Pancreas (tissue), 10 donors: ENCODE measurements at regions not wholly inside any gene's neighbourhood (a gene's known extent, or its start where the extent isn't known, plus 50 kb on each side); places are given as distances from the start of the nearest gene placed in this dataset.

Experiments
- ATAC-seq, 4 donors: fragments of 200-7000 bp; cut with Tn5 transposase; one replicate each; pipeline versions ENCODE4 v1.8.0 to v1.9.1; 2020; ENCODE audit warnings: mild to moderate bottlenecking in 4 of 4, moderate library complexity in 4 of 4
- DNase-seq, 6 donors: peaks; one replicate each; pipeline ENCODE4 v3.0.0-alpha.2; 2020
- FAIRE-seq: peaks from 2 replicates; lab custom pipeline; 2012; peaks lifted over from hg19 to GRCh38; lab: Jason Lieb, UNC
- H3K27ac ChIP-seq, 4 donors: fragments of 200-600 bp; sonication (generic); 1 replicate in 3 of 4; 2 replicates in 1 of 4; pipeline versions ENCODE4 v1.5.0 to v1.8.0; 2020
- H3K27me3 ChIP-seq, 4 donors: fragments of 200-600 bp; one replicate each; pipeline ENCODE4 v1.8.0; 2021
- H3K36me3 ChIP-seq, 3 donors: fragments of 200-600 bp; sonication (generic) in 1 of 3; one replicate each; pipeline versions ENCODE4 v1.5.0 to v1.8.0; 2020 to 2021
- H3K4me1 ChIP-seq, 3 donors: fragments of 200-600 bp; one replicate each; pipeline ENCODE4 v1.8.0; 2021
- H3K4me3 ChIP-seq, 4 donors: fragments of 200-600 bp; sonication (generic) in 2 of 4; one replicate each; pipeline versions ENCODE4 v1.5.0 to v1.8.0; 2020 to 2021
- H3K9me3 ChIP-seq, 4 donors: fragments of 200-600 bp; one replicate each; pipeline ENCODE4 v1.8.0; 2021
- WGBS, 2 donors: extraction: QIAGEN DNeasy Blood & Tissue Kit; methylation state at CpG; one replicate each; pipeline ENCODE4 v1.1.7; 2013; 5-methylcytosine and 5-hydroxymethylcytosine counted together
- intact Hi-C, 3 donors: fragments of 100-400 bp; cut with DNase I; formaldehyde crosslinking; loops; one replicate each; pipeline versions ENCODE4 v1.11.1 to v1.14.2; 2022
- TF ChIP-seq, protein P1 (sequence below), 4 donors: fragments of 200-600 bp; sonication (generic) in 3 of 4; IDR thresholded peaks; one replicate each; pipeline versions ENCODE4 v1.5.0 to v1.8.0; 2021; ENCODE audit warnings: antibody characterized with exemption in 4 of 4
- donor health status: healthy with polysubstance abuse.
- donor health status: DM: no; HTN: no; CAD: no; lungs with moderate emphysema.
- donor health status: DM: no; HTN: no; CAD: no.
- donor health status: control.
- donor health status: control.
- donor health status: Bipolar disorder and iron deficiency.
- donor health status: DM: yes; HTN: yes; CAD: no.
- donor health status: DM: no; HTN: no; CAD: no.
- donor health status: DM: no; HTN: no; CAD: no.
- donor health status: DM: yes; HTN: yes; CAD: no.

DNA sequence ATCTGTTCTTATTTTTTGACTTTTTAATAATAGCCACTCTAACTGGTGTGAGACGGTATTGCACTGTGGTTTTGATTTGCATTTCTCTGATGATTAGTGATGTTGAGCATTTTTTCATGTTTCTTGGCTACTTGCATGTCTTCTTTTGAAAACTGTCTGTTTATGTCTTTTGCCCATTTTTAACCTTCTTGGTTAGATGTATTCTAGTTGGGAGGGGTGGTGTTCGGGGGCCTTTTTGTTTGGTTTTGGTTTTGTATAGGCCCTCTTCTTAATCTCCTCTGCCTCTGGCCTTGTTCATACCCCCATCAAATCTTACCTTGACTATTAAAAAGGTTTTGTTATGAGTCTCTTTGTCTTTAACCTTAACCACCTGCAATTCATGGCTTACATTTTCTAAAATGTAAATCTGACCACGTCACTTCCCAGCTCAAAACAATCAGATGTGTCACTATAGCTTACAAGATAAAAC, 107.8 kb upstream of the NR4A3 start:
- ATAC-seq (no peak), DNase-seq (no peak), FAIRE-seq (no peak)
- Histone ChIP-seq H3K9me3 (no peaks in the 10 kb centered on the region), H3K36me3 (no peaks in the 10 kb centered on the region), H3K27ac (no peak overlapping the region), H3K4me3 (no peak overlapping the region), H3K27me3 (no peaks in the 10 kb centered on the region), H3K4me1 (no peaks in the 10 kb centered on the region)
- intact Hi-C loops: no loop called here
- WGBS, 2 donors: 92 to 95% methylated on average over 3 of the region's 3 CpGs
- TF ChIP-seq, protein P1, sequence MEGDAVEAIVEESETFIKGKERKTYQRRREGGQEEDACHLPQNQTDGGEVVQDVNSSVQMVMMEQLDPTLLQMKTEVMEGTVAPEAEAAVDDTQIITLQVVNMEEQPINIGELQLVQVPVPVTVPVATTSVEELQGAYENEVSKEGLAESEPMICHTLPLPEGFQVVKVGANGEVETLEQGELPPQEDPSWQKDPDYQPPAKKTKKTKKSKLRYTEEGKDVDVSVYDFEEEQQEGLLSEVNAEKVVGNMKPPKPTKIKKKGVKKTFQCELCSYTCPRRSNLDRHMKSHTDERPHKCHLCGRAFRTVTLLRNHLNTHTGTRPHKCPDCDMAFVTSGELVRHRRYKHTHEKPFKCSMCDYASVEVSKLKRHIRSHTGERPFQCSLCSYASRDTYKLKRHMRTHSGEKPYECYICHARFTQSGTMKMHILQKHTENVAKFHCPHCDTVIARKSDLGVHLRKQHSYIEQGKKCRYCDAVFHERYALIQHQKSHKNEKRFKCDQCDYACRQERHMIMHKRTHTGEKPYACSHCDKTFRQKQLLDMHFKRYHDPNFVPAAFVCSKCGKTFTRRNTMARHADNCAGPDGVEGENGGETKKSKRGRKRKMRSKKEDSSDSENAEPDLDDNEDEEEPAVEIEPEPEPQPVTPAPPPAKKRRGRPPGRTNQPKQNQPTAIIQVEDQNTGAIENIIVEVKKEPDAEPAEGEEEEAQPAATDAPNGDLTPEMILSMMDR (IDR thresholded peaks at IDR 0.05): no peak

DNA sequence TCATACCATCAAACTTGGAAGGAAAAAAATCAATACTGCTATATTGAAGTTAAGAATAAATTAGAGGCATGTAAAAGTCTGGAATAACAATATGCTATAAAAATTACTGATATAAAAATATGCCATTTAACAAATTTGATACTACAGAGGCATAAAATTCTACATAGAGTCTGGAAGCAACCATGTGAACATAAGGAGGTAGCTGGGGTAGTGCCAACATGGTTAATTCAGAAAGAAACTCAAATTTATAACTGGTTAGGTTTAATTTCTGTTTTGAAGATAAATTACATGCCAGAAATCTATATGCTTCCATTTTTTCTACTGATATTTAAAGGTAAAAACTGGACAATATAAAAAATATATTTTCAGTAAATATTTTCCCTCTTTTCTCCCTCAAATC, 103.1 kb upstream of the NR4A3 start:
- H3K9me3 ChIP-seq: no peaks in the 10 kb centered on the region
- no peak overlapping the region for H3K27ac ChIP-seq
- DNase-seq (no peak), ATAC-seq (no peak), FAIRE-seq (no peak)
- intact Hi-C loops: no loop called here
- TF ChIP-seq, protein P1 (IDR thresholded peaks at IDR 0.05): no peak
- no peaks in the 10 kb centered on the region for H3K36me3 ChIP-seq
- no peaks in the 10 kb centered on the region for H3K27me3 ChIP-seq
- H3K4me1 ChIP-seq: no peaks in the 10 kb centered on the region
- H3K4me3 ChIP-seq: no peak overlapping the region

DNA sequence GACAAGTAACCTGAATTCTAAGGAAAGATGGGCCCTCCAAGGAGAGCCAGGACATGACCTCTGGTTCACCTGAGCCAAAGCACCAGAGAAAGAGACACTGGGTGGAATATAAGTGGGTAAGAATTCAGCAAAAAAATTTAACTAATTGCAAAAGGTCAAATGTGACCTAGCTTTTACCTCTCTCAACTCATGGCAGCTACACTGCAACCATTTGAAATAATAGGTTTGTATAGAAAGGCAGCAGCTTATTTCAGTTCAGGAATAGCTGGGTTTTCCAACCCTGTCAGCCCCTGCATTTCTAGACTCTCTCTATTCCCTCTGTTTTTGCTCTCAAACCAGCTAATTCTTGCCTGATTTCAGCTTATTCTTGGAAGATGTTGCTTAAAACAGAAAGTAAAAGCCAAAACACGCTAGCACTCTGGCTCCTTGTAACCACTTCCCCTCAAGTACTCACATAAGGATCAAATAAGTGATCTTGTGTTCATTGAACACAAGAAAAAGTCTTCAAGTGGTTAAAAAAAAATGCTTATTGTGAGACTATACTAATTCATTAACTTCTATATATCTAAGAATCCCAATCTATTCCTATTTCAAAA, 101.1 kb upstream of the NR4A3 start:
- no peaks in the 10 kb centered on the region for H3K9me3 ChIP-seq
- no peaks in the 10 kb centered on the region for H3K27me3 ChIP-seq
- peak in 1 of 4 donors; percentile 26 for ATAC-seq
- DNase-seq: no peak
- no peak for FAIRE-seq
- H3K36me3 ChIP-seq: no peaks in the 10 kb centered on the region
- H3K4me3 ChIP-seq: no peak overlapping the region
- WGBS, 2 donors: 81 to 90% methylated on average over 1 of the region's 1 CpG
- TF ChIP-seq, protein P1 (IDR thresholded peaks at IDR 0.05): no peak
- no peaks in the 10 kb centered on the region for H3K4me1 ChIP-seq
- no peak overlapping the region for H3K27ac ChIP-seq
- intact Hi-C loops: no loop called here

- H3K36me3 ChIP-seq: no peaks in the 10 kb centered on the region
- no peak overlapping the region for H3K27ac ChIP-seq
- TF ChIP-seq, protein P1 (IDR thresholded peaks at IDR 0.05): no peak
- DNase-seq (no peak), ATAC-seq (no peak), FAIRE-seq (no peak)
- H3K4me3 ChIP-seq: no peak overlapping the region
- 64 to 67% methylated on average over 2 of the region's 2 CpGs for WGBS, 2 donors
- no peaks in the 10 kb centered on the region for H3K9me3 ChIP-seq
- H3K4me1 ChIP-seq: no peaks in the 10 kb centered on the region
- H3K27me3 ChIP-seq: no peaks in the 10 kb centered on the region
- intact Hi-C loops: no loop called here
Measured at GRCh38 chr9:99721898-99722297, 99.8 kb upstream of the NR4A3 start.

DNA sequence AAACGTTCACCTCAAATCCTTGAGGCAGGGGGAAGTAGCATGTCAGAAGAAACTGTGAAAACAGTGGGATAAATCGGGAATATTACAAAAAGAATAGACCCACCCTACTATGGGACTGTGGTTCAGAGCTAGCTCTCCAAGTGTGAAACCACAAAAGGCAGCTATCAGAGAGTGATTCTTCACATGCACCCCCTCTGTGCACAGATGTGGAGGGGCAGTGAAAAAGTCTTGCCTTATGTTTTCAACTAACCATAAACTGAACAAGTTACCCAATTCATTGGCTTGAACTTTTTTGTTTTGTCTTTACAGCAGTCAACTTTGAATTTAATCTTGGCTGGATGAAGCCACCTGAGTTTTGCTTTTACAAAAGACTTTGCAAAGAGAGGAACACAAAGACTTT, 98.8 kb upstream of the NR4A3 start:
- no peaks in the 10 kb centered on the region for H3K9me3 ChIP-seq
- no peaks in the 10 kb centered on the region for H3K4me1 ChIP-seq
- TF ChIP-seq, protein P1 (IDR thresholded peaks at IDR 0.05): no peak
- DNase-seq (no peak), FAIRE-seq (no peak), ATAC-seq (no peak)
- 40 to 44% methylated on average over 2 of the region's 2 CpGs for WGBS, 2 donors
- H3K36me3 ChIP-seq: no peaks in the 10 kb centered on the region
- no peak overlapping the region for H3K27ac ChIP-seq
- H3K27me3 ChIP-seq: no peaks in the 10 kb centered on the region
- H3K4me3 ChIP-seq: no peak overlapping the region
- intact Hi-C loops: no loop called here
